ENCODE measurements at regions not wholly inside any gene's neighbourhood (a gene's known extent, or its start where the extent isn't known, plus 50 kb on each side); places are given as distances from the start of the nearest gene placed in this dataset.
"Not testable (repeated sequence)": the region's sequence is repeated elsewhere in the genome, so short reads cannot be mapped to it uniquely, and the experiment has no call there.

GRCh38 chr15:70236341-70237086 lies 138.8 kb upstream of the TLE3 start:
- no peak for DNase-seq

- no peak for DNase-seq
Measured at GRCh38 chr15:70235347-70235746, 137.6 kb upstream of the TLE3 start.

GRCh38 chr15:70234256-70234905 lies 136.7 kb upstream of the TLE3 start:
- no peak for DNase-seq

- no peak for DNase-seq
Measured at GRCh38 chr15:70231484-70231883, 133.8 kb upstream of the TLE3 start.

DNA sequence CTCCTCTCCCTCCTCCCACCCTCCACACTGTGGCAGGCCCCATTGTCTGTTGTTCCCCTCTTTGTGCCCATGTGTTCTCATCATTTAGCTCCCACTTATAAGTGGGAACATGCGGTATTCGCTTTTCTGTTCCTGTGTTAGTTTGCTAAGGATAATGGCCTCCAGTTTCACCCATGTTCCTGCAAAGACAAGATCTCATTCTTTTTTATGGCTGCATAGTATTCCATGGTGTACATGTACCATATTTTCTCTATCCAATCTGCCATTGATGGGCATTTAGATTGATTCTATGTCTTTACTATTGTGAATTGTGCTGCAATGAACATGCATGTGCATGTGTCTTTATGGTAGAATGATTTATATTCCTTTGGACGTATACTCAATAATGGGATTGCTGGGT lies 130.2 kb upstream of the TLE3 start:
- not testable (repeated sequence) for DNase-seq

GRCh38 chr15:70227147-70227546 lies 129.4 kb upstream of the TLE3 start:
- DNase-seq, result peak; percentile 8

DNA sequence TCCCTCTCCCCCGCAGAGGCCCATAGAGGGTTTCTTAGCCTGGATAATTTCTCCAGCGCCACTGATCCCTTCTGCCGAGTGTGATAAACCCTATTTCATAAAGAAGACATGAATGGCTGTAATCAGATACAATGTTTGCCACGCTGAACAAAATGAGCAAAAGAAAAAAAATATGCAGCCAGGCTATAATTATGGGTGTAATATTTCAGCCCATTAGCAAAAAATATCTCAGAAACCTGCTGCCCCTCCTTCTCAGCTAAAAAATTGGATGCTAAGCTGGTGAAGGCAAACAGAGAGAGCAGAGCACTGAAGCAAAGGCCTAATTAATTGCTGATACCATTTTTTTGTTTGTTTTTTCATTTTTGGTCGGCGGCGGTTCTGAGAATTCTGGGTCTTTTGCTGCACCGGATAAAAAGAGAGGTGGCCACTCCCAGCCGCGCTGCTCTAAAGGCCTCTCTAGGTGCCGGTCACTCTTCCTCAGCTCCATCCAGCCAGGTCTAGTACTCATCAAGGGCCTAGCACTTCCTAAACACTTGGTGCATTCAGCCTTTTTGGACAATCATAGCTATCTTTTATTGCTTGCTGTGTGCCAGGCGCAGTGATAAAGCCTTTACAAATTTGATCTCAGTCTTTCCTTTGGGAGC lies 128.7 kb upstream of the TLE3 start:
- DNase-seq, result peak; percentile 70

- no peak for DNase-seq
Measured at GRCh38 chr15:70225416-70225815, 127.7 kb upstream of the TLE3 start.

DNA sequence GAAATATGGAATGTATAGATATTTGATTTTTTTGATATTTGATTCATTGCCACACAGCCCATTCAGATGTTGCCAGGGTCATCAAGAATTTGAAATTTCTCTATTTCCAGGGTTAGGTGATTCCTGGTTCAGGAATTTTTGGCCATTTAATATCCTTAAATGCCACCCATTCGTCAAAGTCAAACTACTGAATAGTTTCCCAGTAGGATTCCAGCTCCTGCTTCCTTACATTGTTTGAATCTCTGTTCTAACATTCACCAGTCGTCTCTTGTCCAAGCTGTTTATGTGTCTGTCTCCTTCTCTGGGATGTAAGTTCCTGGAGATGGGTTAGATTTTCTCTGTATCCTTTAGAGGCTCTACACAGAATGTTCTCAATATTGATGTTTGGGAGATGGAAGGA lies 124.9 kb upstream of the TLE3 start:
- DNase-seq, result peak; percentile 26

DNA sequence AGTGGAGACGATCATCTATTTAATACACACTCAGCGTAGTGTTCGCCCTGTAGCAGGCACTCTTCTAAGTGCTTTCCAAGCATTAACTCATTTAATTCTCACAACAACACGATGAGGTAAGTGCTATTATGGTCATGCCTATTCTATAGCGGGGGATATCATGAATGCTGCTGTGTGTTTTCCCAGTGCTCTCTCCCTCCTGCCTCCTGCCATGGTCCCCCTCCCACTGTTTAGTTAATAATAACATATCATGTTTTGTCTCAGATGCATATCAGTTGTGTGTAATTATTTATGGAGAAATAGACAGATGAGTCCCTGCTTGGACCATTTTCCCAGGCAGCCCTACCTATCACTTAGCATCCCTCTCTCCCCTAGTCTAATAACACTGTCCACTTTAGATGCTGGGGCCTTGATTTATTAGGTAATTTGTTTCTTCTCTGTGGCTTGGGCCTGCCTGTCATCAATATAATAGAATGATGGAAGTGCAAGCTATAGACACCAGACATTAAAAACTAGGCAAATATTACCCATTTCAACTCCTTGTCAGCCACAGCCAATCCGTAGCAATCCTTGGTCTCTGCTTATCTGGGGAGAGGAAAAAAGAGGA lies 122.9 kb upstream of the TLE3 start:
- peak; percentile 69 for DNase-seq

DNA sequence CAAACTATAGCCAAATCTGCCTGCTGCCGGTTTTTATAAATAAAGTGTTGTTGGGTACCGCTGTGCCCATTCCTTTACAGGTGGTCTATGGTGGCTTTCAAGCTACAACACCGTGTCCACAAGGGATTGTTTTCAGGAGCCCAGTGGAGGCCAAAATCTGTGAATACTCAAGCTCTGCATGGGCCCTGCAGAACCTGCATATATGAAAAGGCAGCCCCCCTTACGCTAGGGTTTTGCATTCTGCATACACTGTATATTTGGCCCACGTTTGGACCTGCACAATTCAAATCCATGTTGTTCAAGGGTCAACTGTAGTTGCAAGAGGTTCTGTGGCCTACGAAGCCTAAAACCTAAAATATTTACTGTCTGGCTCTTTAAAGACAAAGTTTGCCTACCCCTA lies 122.2 kb upstream of the TLE3 start:
- DNase-seq, result no peak

- DNase-seq, result peak; percentile 13
Measured at GRCh38 chr15:70219256-70219895, 121.7 kb upstream of the TLE3 start.

GRCh38 chr15:70217226-70218160 lies 119.8 kb upstream of the TLE3 start:
- DNase-seq, result peak; percentile 49

GRCh38 chr15:70215951-70216350 lies 118.2 kb upstream of the TLE3 start:
- DNase-seq, result no peak

DNA sequence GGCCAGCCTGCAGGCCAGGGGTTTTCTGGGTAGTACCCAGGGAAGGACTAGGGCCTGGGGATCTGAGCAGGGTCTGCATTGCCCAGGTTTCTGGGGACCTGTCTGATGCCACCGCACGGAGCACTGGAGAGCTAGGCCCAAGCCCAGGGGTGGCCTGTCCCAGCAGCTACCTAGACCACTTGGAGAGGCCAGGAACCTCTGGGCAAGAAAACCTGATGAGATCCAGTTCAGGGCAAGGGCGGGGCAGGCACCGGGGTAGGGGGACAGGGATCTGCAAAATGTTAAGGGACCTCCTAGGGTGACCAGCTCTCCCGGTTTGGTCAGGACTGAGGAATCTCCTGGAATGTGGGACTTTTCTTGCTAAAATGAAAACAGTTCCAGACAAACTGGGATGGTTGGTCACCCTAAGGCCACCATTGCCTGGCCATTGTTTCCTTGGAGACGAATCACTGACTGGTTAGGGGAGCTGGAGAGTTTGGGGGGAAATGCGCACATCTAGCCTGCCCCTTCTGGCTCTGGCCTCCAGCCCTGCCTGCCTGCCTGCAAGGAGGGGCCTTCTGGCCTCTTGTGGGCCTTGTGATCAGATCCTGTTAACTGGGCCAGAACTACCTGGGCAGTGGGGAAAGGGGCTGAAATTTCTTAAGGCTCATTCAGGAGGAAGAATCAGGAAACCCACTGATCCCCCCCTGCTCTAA lies 117.4 kb upstream of the TLE3 start:
- no peak for DNase-seq

GRCh38 chr15:70214276-70214675 lies 116.6 kb upstream of the TLE3 start:
- DNase-seq, result no peak

DNA sequence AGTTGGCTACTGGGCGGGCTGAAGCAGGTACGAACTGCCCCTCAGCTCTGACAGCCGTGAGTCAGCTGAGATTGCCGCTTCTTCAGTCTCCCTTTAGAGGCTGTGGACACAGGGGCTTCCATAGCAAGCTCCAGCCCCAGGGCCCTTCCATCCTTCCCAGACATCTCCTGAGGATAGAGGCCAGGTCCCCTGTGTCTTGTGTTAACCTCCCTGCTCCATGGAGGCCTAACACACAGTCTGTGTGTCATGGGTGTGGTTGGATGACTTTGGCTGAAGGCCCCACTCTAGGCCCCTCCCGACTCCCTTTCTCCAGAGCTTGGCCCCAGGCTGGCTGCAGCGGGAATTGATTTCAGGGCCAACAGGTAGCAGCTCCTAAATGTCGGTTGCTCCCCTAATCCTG lies 116.1 kb upstream of the TLE3 start:
- peak; percentile 18 for DNase-seq

- no peak for DNase-seq
Measured at GRCh38 chr15:70212963-70213315, 115.2 kb upstream of the TLE3 start.

DNA sequence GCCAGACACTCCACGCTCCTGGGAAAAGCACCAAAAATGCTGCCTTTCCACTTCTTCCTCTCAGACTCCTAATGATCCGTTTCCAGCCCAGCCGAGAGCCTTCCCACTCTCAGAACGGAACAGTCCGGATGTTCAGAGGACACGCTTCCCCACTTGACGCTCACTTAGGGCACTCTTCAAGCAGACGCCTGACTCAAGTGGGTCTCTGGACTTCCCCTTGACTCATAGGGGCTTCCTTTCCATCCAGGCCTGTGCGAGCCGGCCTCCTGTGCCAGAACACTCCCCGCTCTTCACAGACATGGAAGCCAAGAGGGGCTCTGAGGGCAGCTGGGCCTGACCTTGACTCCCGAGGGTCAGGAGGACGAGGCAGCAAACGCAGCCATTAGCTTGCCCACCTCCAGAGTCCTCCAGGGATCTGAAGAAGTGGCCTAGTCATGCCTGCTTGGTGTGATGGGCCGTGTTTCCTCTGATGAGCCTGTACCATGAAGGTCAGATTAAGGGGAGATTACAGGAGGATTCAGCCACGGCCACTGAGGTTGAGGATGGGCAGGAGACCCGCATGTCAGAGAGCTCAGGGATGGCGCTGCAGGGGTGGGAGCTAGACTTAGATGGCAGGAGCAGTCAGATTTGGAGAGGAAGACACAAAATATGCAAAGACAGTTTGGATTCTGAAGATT lies 114.7 kb upstream of the TLE3 start:
- DNase-seq, result no peak

- DNase-seq, result no peak
Measured at GRCh38 chr15:70210528-70210927, 112.8 kb upstream of the TLE3 start.

DNA sequence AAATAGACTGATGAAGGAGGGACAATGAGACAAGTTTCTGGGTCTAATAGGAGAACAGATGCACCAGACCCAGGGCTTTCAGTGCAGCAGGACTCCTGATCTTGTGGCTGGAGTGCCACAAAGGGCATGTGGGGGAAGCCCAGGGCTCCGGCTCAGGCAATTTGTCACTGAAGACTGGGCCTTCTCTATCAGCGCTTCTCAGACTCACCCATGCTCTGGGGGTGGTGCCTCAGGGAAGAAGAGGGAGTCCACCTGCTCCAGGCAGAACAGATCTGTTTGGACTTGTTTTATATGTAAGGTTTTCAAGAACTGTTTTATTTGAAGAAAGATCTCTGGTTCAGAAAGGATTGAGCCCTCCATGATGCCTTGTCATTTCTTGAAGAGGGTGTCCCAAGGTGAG lies 112.4 kb upstream of the TLE3 start:
- no peak for DNase-seq
